HS-27A (cell line): ENCODE measurements at regions not wholly inside any gene's neighbourhood (a gene's known extent, or its start where the extent isn't known, plus 50 kb on each side); places are given as distances from the start of the nearest gene placed in this dataset.

Experiments
- DNase-seq: peaks from one replicate; pipeline ENCODE4 v3.0.0-alpha.2; 2012; ENCODE audit warnings: low read depth, missing footprints

DNA sequence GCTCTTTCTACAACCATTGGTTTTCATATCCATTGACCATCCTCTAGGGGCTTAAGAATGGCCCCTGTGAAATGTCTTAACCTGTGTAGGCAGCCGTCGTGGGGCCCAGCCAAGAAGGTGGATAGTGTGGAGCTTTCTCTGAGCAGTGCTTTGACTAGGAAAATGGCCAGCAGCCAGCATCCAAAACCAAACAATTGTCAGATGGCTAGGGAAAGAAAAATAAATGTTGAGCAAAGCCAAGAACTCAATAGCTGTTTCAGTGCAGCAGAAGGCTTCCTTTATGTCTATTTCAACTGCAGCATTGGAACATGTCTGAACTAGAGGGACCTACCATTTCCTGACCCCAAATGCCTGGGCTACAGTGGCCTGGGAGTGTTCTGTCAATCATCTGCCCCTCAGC, 374.9 kb downstream of the TLE4 start:
- no peak for DNase-seq

DNA sequence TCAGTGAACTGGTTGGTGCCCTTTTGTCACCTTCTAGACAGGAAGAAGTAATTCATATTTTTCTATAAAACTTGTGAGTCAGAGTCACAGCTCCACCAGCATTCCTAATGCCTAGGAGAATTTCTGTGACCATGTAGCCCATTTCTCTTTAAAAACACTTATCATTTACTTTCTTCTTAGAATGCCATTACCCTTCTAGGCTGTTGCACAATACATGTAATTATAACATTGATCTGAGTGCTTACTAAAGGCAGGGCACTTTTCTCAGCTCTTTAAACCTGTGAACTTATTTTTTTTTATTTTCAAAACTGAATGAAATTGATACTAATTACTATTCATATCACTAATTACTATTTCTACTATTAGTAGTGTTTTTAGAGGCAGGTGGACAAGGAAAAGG, 373.7 kb downstream of the TLE4 start:
- no peak for DNase-seq

DNA sequence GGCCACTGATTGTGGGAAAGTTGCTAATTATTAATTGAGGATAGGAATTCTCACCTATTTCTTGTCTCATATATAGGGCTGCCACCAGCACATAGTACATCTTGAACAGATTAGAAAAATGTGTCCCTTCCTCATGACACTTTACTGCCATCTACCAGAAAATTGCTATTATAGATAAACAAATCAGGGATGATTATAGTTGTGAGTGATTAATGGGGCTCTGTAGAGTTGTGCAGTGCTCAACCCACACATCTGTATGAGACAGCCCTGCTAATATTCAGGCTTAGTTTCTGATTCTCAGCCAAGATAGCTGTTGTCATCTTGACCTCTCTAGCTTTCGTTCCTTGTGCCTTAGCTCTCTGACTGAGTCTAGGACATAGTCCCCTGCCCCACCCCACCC, 373.3 kb downstream of the TLE4 start:
- no peak for DNase-seq

DNA sequence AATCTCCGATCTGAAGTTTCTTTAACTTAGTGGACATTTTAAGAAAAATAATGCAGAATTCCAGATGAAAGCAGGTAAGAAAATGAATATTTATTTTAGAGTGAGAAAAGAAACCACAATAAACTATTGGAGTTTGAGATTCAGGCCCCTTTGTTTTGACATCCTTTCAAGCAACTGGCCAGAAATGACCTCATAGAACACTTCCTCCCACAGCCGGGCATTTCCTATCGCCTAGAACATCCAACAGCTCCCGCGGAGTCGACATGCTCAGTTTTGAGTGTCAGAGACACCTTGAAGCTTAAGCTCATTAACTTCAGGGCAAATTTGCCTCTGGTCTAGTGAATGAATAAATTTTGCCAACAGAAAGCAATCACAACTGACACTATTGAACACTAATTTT, 369.2 kb downstream of the TLE4 start:
- no peak for DNase-seq

DNA sequence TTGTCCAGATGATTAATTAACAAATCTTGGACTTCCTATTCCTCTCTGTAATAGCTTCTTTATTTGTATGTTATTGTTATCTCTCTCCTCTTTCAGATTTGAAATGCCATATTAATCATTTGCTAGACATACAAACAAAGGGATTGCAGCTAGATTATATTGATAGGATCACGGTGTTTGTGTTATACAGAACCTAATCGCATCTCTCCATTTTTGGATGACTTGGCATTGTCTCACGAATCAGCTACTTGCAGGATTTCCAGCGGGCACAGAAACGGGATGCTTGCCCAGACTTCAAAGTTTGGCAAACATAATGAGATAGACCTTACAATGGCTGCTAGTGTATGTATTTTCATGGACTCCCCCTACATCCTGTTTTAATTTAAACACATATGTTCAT, 368.1 kb downstream of the TLE4 start:
- DNase-seq: no peak

- DNase-seq: no peak
Observed at GRCh38 chr9:79936336-79936735, 364.6 kb downstream of the TLE4 start.

GRCh38 chr9:79929285-79929684, 357.5 kb downstream of the TLE4 start:
- no peak for DNase-seq

DNA sequence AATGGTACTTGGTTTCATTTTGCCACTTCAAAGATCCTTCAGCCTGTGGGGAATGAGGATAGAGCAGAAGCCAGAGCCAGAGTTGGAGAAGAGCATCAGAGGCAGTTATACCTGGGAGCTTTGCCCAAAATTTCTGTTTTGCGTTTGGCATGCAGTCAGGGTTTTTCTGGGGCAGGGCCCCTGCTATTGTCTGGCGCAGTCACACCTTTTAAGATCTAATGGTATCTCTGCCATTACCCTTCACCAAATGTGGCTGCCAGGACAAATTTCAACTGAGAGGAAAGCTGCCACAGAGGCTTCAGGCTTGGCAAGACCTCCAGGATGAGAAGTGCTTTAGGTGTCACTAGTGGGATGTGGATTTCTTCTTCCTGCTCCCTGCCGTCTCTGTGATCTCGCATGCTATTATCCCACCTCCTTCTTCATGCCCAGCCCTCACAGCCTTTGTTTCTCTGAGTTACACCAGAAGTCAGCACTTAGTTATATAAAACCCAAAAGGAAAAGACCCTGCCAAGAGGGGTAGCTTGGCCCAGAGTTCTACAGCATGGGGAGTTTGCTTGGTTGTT, 357.0 kb downstream of the TLE4 start:
- no peak for DNase-seq

DNA sequence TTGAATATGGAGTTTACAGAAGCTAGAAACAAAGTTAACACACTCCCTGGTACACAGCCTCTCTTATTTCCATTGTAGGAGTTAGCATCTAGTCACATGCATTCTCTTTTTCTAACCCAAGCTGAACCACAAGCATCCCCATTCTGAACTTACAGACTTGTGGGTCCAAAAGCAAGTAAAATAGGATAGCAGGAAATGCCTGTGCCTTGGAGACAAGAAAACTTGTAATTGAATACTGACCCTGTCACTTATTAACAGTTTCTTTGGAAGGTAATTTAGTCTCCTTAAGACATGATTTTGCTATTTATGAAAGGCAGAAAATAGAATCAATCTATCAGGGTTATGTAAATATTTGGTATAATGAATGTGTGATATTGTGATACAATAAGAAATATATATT, 353.6 kb downstream of the TLE4 start:
- DNase-seq: no peak

GRCh38 chr9:79924836-79925235, 353.1 kb downstream of the TLE4 start:
- no peak for DNase-seq

GRCh38 chr9:79917421-79917820, 345.7 kb downstream of the TLE4 start:
- no peak for DNase-seq

DNA sequence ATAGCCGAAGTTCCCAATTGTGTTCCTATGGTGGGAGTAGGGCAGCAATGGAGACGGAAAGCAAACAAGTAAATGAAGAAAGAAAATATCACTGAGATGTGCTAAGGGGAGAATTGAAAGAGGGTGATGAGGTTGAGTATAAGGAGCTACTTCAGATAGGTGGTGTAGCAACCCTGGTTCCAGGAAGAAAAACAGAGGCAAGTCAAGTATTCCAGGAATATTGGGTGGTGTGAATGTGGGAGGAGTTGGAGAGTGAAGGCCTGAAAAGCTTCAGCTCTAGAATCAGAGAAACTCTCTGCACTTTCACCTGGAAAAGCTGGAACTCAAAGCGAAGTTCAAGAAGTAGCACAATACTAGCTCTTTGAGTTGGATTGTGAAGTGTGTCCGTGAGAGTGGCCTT, 342.1 kb downstream of the TLE4 start:
- DNase-seq: no peak

DNA sequence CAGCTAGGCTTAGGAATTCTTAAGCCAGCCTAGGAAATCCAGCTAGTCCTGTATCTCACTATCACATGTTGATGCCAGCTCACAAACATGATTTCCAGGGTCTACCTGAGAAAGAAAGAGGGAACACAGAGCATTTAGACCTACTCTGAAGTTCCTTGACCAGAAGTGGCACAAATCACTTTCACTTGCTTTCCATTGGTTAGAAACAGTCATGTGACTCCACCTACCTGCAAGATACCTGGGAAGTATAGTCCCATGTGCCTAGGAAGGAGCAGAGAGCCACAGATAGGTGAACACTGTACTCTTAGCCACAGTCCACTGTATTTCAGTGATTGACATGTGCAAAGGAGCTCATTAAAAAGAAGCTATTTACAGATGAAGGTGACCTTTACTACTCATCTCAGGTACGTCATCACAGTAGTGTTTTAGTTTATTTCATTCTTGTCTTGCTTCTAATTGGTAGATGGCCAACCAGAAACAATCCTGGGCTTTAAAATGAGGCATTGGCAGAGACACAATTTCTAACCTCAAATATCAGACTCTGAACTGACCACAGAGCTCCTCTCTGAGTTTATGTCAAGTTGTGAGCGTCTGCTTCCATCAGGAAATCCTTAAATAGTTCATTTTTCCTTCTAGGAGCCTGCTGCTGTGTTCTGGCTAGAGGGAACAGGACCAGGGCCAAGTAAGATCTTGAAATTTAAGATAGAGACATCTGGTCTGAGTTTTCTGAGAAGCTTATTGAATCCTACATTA, 340.7 kb downstream of the TLE4 start:
- no peak for DNase-seq

DNA sequence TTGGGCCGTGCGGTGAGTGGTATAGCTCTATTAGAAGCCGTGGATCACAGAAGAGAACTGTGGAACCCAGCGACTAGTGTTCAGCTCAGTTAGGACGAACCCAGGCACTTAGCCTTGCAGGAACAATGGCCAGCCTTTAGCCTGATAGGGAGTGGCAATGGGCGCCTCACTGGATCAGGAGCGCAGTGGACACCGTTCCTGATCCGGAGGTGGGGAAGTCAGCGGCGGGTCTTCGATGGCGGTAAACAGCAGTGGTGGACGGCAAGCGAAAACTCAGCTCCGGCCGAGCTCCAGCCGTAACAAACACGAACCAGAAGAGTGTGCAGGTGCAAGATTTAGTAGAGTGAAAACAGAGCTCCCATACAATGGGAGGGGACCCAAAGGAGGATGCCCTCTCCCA, 340.0 kb downstream of the TLE4 start:
- no peak for DNase-seq

DNA sequence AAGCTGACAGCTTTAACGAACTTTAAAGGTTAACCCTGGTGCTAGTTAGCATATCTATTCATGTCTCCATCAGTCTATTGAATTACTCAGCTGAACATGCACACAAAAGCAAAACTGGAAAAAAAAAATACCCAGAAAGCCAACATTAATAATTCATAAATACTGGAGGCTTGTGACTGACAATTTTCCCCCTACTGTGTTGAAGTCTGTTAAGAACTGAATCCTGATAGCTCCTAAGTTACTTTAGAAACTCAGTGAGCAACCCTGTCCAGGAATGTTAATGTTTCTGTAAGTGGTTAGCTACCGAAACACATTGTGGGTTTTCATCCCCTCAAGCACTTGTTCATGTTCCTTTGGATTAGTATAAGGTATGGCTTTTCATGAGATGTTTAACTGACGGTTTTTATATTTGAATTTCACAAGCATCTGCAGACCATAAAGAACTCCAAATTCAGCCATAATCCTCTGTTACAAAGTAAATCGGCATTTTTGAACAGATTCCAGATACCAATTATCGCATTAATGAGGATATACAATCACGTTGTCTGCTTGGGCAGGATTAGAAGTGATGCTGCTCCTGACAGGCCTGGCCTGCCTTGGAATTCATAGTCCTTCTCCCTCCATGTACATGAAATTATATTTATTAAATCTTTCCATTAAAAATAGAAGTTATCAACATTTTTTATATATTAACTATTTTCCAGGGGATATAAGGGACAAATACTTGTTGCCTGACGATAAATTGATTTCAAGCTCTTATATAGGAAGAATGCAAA, 331.2 kb downstream of the TLE4 start:
- no peak for DNase-seq

DNA sequence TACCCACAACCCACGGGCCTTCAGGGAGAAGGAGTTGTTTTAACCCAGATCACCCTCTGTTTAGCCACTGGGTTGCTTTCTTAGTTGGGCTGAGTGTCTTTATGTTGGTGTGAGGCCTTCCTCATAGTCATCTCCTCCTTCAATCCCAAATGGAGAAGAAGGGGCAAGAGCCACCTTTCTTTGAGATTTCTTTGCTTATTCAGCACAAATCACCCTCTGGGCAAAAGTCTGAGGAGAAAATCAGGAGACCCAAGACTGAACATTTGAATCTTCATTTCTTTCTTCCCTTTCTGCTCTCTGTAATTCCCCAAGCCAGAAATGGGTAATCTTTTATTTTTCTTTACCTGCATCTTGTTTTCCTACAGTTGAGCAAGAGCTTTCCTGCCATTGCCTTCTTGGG, 329.0 kb downstream of the TLE4 start:
- DNase-seq: no peak

DNA sequence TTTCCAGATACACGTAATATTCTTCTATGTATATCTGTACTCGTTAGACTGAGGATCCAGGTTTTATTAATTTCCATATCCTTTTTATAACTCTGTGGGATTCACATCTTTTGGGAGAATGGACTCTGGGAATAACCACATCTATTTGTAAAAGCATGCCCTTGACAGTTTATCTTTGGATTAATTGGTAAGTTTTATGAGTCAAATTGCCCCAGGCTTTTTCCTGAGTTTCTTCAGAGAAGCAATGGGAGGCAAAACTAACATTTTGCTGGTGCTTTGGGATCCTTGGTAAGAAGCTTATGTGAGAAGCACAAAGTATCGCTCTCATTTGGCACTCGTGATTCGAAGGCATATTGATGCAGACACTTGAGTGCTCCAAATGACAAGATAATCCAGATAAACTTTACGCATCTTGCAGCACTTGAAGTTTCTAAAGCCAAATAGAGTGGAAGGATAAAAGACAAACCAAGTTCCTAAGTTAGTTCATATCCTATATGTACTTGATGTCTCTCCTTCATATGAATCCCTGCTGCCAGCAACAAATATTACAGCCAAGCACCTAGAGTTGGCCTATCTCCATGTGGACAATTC, 324.7 kb downstream of the TLE4 start:
- no peak for DNase-seq

DNA sequence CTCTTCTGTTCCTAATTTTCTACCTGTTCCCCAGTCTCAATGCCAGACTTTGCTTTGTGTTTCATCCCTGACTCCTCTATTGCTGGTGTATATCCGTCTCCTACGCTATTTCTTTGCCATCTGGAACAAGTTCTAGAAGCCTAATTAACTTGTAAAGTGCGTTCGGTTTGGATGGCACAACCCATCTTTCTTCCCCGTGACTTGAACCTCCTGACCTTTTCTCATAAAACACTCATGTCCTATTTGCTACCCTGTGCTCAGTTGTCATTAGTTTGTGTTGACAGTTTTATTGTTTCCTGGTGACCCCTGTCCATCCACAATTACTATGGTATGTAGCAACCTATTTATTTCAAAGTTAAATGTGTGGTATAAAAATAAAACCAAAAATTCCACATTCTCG, 323.5 kb downstream of the TLE4 start:
- no peak for DNase-seq

DNA sequence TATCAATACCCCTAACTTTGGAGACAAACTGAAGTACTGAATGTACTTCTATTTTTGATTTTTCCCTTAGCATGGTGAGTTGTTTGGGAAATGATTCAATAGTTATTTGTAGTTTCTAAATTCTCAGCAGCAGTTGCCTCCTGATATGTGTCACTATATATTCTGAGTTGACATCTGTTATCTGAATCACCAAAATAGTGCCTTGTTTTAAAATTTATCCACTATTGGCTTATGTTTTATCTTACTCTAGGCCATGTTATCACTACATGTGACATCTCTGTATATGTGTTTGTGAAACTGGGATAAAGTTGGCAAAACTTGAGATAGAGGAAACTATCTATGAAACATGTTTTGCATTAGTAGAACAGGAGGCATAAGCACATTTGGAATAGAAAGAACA, 317.6 kb downstream of the TLE4 start:
- no peak for DNase-seq

- DNase-seq: no peak
Observed at GRCh38 chr9:79885093-79885857, 313.5 kb downstream of the TLE4 start.

DNA sequence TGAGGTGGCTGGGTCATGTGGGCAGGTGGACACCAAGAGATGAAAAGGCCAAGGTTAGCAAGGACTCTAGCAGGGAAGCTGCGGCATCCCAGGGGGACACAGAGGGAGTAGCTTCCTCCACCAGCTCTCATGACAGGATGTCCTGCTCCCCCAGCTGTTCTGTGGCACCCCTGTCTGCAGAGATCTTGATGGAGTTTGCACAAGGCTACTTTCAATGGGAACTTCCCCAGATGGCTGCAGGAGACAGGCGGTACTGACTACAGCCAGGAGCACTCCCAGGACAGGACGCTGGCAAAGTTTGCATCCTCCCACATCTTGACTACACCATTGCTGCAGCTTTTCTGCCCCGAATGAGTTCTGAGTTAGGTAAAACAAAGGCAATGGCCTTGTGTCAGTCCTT, 312.8 kb downstream of the TLE4 start:
- no peak for DNase-seq

DNA sequence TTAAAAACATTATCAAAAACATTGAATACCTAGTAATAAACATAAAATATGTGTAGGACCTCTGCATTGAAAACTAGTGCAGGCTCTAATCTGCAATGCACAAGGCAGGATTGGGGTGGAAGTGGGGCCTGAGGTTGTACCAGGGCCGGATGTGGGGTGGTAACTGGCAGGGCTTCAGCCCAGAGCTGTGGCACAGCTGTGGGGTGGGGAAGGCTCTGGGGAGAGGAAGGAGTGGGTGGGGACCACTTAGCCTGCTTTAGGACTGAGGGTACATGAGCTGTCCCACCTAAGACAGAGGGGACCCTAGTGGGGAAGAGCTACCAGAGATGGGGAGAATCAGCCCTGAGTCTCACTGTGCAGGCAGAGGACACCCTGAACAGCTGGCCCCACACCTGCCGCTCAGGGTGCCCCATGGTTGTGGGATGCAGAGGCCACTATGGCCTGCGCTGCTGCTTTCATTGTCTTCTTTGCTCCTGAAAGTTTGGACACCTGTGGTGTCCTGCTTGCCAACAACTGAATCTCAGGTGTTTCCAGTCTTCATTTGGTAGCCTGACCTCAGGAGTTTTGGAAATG, 311.4 kb downstream of the TLE4 start:
- DNase-seq: no peak
